ENCODE measurements at regions not wholly inside any gene's neighbourhood (a gene's known extent, or its start where the extent isn't known, plus 50 kb on each side); places are given as distances from the start of the nearest gene placed in this dataset.

- TF ChIP-seq CTCF (IDR thresholded peaks at IDR 0.05; ENCODE audit: insufficient read depth, low read depth, low read length) (no peak), EZH2 (IDR thresholded peaks at IDR 0.05; ENCODE audit: insufficient read depth, low read length) (no peak)
Observed at GRCh38 chr9:88934876-88935535, 56.3 kb upstream of the S1PR3 start.

Measured in astrocyte (in vitro differentiated cells and primary cell).